ENCODE measurements at regions not wholly inside any gene's neighbourhood (a gene's known extent, or its start where the extent isn't known, plus 50 kb on each side); places are given as distances from the start of the nearest gene placed in this dataset.

DNA sequence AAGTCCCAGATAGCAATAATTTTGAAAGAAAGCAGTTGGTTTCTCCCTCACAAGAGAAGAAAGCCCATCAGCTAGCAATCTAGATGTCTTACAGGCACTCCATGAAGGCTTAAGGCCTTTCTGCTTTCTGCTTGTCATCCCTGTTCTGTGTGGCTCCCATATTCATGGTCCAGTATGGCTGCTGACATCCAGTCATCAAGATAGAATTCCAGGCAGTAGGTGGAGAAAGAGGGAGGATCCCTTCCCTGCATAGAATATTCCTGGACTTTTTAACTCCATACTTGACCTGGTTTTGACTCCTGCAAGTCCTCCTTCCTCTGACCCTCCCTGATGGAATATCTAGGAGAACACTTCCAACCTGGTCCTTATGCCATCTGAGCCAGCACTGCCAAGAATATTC lies 389.9 kb upstream of the AKR1E2 start:
- dilution Hi-C loops (cut with MboI; ENCODE audit: extremely low pct_ligation_motif_present, low sequenced_read_pairs) = no loop called here
- H4K20me1 ChIP-seq (replicated peaks; ENCODE audit: control insufficient read depth, extremely low read depth, insufficient read depth, low read length) = no peaks in the 10 kb centered on the region
- FAIRE-seq (no peak), DNase-seq (ENCODE audit: low read depth, low spot score) (no peak)
- H3K4me2 ChIP-seq (ENCODE audit: insufficient read depth, low read length) = no peak overlapping the region
- no peaks in the 10 kb centered on the region for H3K36me3 ChIP-seq (ENCODE audit: control insufficient read depth in 2 of 2, extremely low read depth in 1 of 2, insufficient read depth in 2 of 2, low read length in 2 of 2)
- no peaks in the 10 kb centered on the region for H3K79me2 ChIP-seq (ENCODE audit: control insufficient read depth, insufficient read depth, low read length)
- BruUV-seq (replicated peaks) = no TSS peak
- H3K9me1 ChIP-seq (replicated peaks; ENCODE audit: control insufficient read depth, extremely low read depth, insufficient read depth, low read length) = no peaks in the 10 kb centered on the region
- H3K27me3 ChIP-seq (ENCODE audit: control insufficient read depth in 2 of 2, insufficient read depth in 2 of 2, low read length in 2 of 2) = no peaks in the 10 kb centered on the region
- intact Hi-C loops (cut with micrococcal nuclease) = no loop called here
- H3K9me3 ChIP-seq (replicated peaks; ENCODE audit: control insufficient read depth, insufficient read depth, low read length) = no peaks in the 10 kb centered on the region
- no peak overlapping the region for H3K9ac ChIP-seq (replicated peaks; ENCODE audit: extremely low read depth, insufficient read depth, low read length)
- H2AFZ ChIP-seq (ENCODE audit: low read depth, low read length) = no peak overlapping the region
- no peak for TF ChIP-seq MYC (IDR thresholded peaks at IDR 0.05; ENCODE audit: low read depth, low read length)
- no peak overlapping the region for H3K27ac ChIP-seq (ENCODE audit: insufficient read depth, low read depth, low read length)
- CTCF ChIA-PET = no interaction called here
- POLR2A ChIA-PET = no interaction called here
- H3K4me3 ChIP-seq (replicated peaks in 1 of 3; ENCODE audit: insufficient read depth in 1 of 3, low read depth in 1 of 3, low read length in 3 of 3) = no peak overlapping the region
- H3K4me1 ChIP-seq (ENCODE audit: control insufficient read depth, extremely low read depth, insufficient read depth, low read length) = no peaks in the 10 kb centered on the region

DNA sequence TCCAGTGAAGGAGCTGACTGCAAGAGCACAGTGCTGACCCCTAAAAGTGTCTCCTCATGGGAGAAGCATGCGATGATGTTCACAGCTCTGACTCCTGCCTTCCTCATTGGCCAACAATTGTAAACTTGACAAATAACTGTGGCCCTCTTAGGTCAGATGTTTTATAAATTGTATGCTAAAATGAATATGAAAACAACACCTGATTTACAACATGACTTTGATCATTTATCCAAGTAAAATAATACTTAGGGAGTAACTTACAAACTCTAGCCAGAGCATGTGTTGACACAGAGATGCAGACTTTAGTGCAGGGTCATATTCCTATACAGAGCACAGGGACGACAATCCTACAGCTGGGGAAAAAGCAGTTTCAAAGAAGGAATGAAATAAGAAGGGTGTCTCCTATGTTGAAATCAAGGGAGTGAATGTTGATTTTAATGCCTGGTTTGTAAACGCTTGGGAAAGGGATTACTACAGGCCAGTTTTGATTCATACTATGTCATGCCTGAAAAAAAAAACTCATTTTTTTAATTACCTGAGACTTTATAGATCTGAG lies 391.4 kb upstream of the AKR1E2 start:
- DNase-seq (ENCODE audit: low read depth, low spot score) = no peak
- H2AFZ ChIP-seq (ENCODE audit: low read depth, low read length) = no peak overlapping the region
- H3K9me3 ChIP-seq (replicated peaks; ENCODE audit: control insufficient read depth, insufficient read depth, low read length) = no peaks in the 10 kb centered on the region
- no peak for FAIRE-seq
- no peaks in the 10 kb centered on the region for H3K36me3 ChIP-seq (ENCODE audit: control insufficient read depth in 2 of 2, extremely low read depth in 1 of 2, insufficient read depth in 2 of 2, low read length in 2 of 2)
- no peak overlapping the region for H3K4me2 ChIP-seq (ENCODE audit: insufficient read depth, low read length)
- dilution Hi-C loops (cut with MboI; ENCODE audit: extremely low pct_ligation_motif_present, low sequenced_read_pairs) = no loop called here
- H3K4me3 ChIP-seq (replicated peaks in 1 of 3; ENCODE audit: insufficient read depth in 1 of 3, low read depth in 1 of 3, low read length in 3 of 3) = no peak overlapping the region
- no peaks in the 10 kb centered on the region for H3K4me1 ChIP-seq (ENCODE audit: control insufficient read depth, extremely low read depth, insufficient read depth, low read length)
- no peaks in the 10 kb centered on the region for H3K27me3 ChIP-seq (ENCODE audit: control insufficient read depth in 2 of 2, insufficient read depth in 2 of 2, low read length in 2 of 2)
- intact Hi-C loops (cut with micrococcal nuclease) = no loop called here
- CTCF ChIA-PET = no interaction called here
- no peak for TF ChIP-seq JUN (IDR thresholded peaks at IDR 0.05; ENCODE audit: borderline replicate concordance, insufficient read depth, insufficient read length, low read depth)
- no peak for TF ChIP-seq POLR2A (IDR thresholded peaks at IDR 0.05; ENCODE audit: low read depth, low read length)
- TF ChIP-seq MYC (IDR thresholded peaks at IDR 0.05; ENCODE audit: low read depth, low read length) = no peak
- no peak overlapping the region for H3K9ac ChIP-seq (replicated peaks; ENCODE audit: extremely low read depth, insufficient read depth, low read length)
- no TSS peak for BruUV-seq (replicated peaks)
- H3K27ac ChIP-seq (ENCODE audit: insufficient read depth, low read depth, low read length) = no peak overlapping the region
- H3K79me2 ChIP-seq (ENCODE audit: control insufficient read depth, insufficient read depth, low read length) = no peaks in the 10 kb centered on the region
- H4K20me1 ChIP-seq (replicated peaks; ENCODE audit: control insufficient read depth, extremely low read depth, insufficient read depth, low read length) = no peaks in the 10 kb centered on the region
- POLR2A ChIA-PET = no interaction called here
- no peaks in the 10 kb centered on the region for H3K9me1 ChIP-seq (replicated peaks; ENCODE audit: control insufficient read depth, extremely low read depth, insufficient read depth, low read length)
